T-helper 2 cell (primary cell): ENCODE measurements at regions not wholly inside any gene's neighbourhood (a gene's known extent, or its start where the extent isn't known, plus 50 kb on each side); places are given as distances from the start of the nearest gene placed in this dataset.

Experiments
- DNase-seq, 5 experiments: peaks; one replicate each; pipeline versions ENCODE4 v3.0.0 to v3.0.0-alpha.2; 2012 to 2022

- DNase-seq, result no peak
Observed at GRCh38 chr2:120461092-120461491, 115.2 kb downstream of the INHBB start.

- DNase-seq, result no peak
Observed at GRCh38 chr2:120461546-120462537, 115.9 kb downstream of the INHBB start.

GRCh38 chr2:120463527-120463926 lies 117.6 kb downstream of the INHBB start:
- no peak for DNase-seq

- no peak for DNase-seq
Observed at GRCh38 chr2:120463996-120464395, 118.1 kb downstream of the INHBB start.

- no peak for DNase-seq
Observed at GRCh38 chr2:120464448-120464931, 118.6 kb downstream of the INHBB start.

GRCh38 chr2:120465012-120465700 lies 119.2 kb downstream of the INHBB start:
- no peak for DNase-seq

GRCh38 chr2:120465701-120465988 lies 119.7 kb downstream of the INHBB start:
- DNase-seq, result no peak

GRCh38 chr2:120465989-120466703 lies 120.2 kb downstream of the INHBB start:
- DNase-seq, result no peak

- no peak for DNase-seq
Observed at GRCh38 chr2:120466704-120467054, 120.7 kb downstream of the INHBB start.

- no peak for DNase-seq
Observed at GRCh38 chr2:120468136-120468535, 122.2 kb downstream of the INHBB start.

- no peak for DNase-seq
Observed at GRCh38 chr2:120469426-120469825, 123.5 kb downstream of the INHBB start.

GRCh38 chr2:120470041-120470965 lies 124.4 kb downstream of the INHBB start:
- DNase-seq, result no peak

GRCh38 chr2:120471166-120471565 lies 125.2 kb downstream of the INHBB start:
- no peak for DNase-seq

- no peak for DNase-seq
Observed at GRCh38 chr2:120472031-120472430, 126.1 kb downstream of the INHBB start.

GRCh38 chr2:120472891-120473309 lies 127.0 kb downstream of the INHBB start:
- DNase-seq, result no peak

- DNase-seq, result no peak
Observed at GRCh38 chr2:120473522-120474271, 127.8 kb downstream of the INHBB start.

GRCh38 chr2:120474486-120474885 lies 128.6 kb downstream of the INHBB start:
- no peak for DNase-seq

GRCh38 chr2:120476141-120476540 lies 130.2 kb downstream of the INHBB start:
- no peak for DNase-seq

- no peak for DNase-seq
Observed at GRCh38 chr2:120477198-120477597, 131.3 kb downstream of the INHBB start.

GRCh38 chr2:120477831-120478481 lies 132.0 kb downstream of the INHBB start:
- DNase-seq, result no peak

- no peak for DNase-seq
Observed at GRCh38 chr2:120480346-120480902, 134.5 kb downstream of the INHBB start.
